ENCODE measurements at regions not wholly inside any gene's neighbourhood (a gene's known extent, or its start where the extent isn't known, plus 50 kb on each side); places are given as distances from the start of the nearest gene placed in this dataset.
"Not testable (repeated sequence)": the region's sequence is repeated elsewhere in the genome, so short reads cannot be mapped to it uniquely, and the experiment has no call there.

DNA sequence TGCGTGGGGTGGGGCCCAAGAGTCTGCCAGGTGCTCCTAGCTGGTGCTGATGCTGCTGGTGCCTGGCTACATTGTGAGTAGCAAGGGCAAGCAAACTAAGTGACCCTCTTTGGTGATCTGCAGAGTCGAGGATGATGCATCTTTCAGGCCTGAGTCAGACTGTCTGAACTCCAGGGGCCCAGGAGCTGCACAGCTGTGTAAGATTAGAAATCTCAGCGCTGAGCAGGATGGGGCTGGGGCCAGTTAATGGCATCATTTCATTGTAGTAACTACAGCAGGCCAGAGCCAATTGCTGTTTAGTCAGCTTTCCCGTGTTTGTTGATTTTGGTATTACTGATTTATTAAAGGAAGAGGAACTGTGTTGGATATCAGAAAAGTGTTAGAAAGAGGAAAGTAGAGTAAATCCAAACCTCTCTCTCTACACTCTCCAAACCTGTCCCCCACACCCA lies 365.2 kb downstream of the PAX1 start:
- no peak for DNase-seq (ENCODE audit: low spot score)

DNA sequence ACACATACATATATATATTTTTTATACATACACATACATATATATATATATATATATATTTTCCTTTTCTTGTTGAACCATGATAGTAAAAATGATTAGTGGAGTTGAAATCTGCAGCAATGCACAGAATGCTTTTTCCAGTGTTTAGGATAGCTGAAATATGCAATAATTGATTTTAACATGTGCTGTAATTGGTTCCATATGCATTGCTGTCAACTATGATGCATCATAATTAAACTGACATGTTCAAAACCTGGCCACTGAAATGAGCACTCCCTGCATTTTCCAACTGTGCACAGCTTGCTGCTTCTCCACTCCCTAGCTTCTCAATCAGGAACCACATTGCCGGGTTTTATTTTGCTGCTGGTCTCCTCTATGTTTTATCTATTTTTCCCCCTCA lies 358.3 kb downstream of the PAX1 start:
- DNase-seq (ENCODE audit: low spot score), result no peak

DNA sequence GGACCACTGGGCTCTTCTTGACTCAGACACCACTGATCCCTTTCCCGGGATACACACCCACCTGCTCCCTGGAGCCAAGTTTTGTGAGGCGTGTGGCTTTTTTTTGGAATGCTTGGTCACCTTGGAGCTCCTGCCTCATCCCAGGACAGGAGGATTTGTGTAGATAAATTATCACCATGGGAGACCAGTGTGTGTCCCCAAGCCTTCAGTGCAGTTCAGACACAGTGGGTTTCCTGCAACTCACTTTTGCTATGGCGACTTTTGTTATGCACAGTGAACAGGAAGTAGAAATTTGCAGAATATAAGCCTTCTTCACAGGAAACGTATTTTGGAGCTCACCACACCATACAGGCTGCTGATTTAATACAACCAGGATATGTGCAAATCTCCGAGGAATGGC lies 357.4 kb downstream of the PAX1 start:
- DNase-seq (ENCODE audit: low spot score), result no peak

DNA sequence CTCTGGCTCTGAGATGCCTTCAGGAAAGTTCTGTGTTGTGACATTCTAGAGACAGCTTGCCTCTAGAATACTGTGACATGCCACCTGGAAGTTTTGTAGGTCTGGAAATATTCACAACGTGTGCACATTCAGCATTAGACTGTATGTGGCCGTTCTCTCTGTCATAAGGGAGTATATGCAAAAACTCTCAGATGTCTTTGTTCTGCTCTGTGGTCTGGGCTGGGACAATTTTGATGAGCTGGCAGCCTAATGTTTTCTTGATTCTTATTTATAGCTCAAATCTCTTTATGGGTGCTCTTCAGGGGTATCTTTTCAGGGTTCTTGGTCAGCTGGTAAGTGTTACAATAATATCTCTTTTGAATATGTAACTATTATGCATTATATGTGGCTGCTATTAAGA lies 355.1 kb downstream of the PAX1 start:
- DNase-seq (ENCODE audit: low spot score), result no peak

DNA sequence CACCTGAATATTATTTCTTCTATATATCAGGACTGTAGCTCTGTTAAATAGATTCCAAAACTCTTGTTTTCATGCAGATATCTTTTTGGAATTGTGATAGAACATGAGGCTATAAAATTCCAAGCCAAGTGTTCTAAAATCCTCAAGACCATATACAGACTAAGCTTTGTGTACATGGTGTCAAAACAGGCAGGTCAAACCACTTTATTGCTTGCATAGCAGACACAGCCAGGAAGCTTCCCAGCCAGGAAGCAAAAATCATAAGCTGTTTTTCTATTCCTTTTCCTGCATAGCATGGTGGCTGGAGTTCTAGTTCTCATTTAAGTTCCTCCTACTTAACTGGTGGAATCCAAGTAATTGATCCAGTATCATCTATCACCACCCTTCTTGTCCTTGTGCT lies 353.3 kb downstream of the PAX1 start:
- DNase-seq (ENCODE audit: low spot score), result no peak

DNA sequence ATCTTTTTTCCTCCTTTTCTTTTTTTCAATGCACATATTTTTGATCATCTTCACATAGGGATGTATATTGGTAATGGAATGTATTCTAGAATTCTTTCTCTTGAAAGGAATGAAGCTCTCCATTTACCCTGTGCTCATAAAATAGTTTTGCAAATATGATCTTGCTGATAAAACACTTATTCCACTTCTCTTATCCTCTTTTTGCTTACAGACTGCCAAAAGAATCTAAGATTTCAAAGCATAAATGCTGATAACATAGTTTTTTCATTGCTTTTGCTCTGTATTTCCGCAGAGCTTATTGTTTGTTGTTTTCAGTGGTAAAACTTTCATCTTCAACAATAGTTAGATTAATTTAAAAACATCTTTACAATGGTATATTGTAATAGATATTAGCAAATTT lies 350.5 kb downstream of the PAX1 start:
- no peak for DNase-seq (ENCODE audit: low spot score)

DNA sequence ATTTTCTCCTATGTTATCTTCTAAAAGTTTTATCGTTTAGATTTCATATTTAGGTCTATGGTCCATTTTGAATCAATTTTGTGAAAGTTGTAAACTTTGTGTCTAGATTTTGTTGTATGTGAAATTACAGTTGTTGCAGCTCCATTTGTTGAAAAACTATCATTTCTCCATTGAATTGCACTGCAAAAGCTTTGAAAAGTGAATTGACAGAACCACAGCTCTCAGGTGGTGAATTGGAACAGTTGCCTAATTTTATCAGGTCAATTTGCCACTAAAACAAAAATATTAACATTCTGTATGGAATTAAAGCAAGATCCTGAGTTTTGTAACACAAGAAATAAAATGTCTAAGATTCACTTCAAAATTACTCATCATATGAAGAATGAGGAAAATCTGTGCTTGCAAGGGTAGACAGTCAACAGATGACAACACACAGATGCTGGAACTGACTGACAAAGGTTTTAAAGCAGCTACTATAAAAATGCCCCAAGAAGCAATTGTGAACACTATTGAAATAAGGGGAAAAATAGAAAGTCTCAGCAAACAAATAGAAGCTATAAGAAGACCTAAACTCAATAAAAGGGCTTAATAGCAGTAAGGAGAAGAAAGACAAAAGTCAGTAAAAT lies 346.7 kb downstream of the PAX1 start:
- no peak for DNase-seq (ENCODE audit: low spot score)

DNA sequence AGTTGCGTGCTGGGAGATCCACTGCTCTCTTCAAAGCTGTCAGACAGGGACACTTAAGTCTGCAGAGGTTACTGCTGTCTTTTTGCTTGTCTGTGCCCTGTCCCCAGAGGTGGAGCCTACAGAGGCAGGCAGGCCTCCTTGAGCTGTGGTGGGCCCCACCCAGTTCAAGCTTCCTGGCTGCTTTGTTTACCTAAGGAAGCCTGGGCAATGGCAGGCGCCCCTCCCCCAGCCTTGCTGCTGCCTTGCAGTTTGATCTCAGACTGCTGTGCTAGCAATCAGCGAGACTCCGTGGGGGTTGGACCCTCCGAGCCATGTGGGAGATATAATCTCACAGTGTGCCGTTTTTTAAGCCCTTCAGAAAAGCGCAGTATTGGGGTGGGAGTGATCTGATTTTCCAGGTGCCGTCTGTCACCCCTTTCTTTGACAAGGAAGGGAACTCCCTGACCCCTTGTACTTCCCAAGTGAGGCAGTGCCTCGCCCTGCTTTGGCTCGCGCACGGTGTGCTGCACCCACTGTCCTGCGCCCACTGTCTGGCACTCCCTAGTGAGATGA lies 340.6 kb downstream of the PAX1 start:
- not testable (repeated sequence) for DNase-seq (ENCODE audit: low spot score)

DNA sequence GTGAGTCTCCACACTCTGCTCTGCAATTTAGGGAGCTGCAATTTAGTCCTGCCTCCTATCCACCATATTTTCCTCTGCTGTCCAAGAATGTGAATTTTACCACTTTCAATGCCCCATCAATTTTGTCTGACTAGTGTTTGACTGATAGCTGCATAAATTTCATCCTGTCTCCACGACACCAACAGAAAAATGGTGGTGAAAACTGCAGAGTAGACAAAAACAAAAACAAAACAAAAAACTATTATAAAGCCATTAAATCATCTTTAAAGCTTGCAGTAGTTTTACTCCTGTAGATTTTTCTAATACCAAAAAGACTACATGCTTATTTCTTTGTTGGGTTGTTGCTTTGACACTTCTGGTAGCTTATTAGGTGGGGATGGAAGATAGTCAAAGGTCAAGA lies 322.0 kb downstream of the PAX1 start:
- no peak for DNase-seq (ENCODE audit: low spot score)

DNA sequence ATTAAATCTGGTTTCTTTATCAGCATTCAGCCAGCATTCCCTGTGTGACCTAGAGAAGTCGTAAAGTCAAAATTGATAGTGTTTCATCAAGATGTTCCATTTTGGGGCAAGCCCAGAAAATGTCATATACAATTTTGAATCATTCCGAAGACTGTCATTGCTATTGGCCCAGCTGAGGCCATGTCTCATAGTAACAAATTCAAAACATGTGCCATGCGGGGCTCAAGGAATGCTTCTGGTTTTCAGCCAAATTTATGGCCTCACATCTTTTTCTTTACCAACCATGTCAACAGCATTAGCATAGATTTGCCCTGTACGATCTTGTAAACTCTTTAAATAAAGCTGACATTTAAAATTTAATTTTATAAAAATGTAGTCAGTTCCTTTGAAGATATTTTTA lies 314.7 kb downstream of the PAX1 start:
- no peak for DNase-seq (ENCODE audit: low spot score)

DNA sequence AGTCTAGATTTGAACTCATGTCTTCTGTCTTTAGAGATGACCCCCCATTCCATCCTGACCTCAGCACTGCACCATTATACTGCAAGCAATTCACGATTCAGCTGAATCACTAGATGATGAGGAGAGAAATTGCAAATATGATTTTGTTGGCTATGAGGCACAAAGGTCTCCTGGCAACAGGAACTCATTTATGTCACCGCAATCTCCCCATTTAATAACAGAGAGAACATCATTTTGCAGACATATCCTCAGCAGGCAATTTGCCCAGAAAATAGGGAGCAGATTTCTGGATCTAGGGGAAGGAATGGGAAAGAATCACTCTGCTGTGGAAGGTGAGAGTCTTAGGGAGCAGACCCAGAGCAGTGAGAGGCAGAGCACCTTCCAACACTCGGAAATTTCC lies 303.0 kb downstream of the PAX1 start:
- DNase-seq (ENCODE audit: low spot score), result no peak

DNA sequence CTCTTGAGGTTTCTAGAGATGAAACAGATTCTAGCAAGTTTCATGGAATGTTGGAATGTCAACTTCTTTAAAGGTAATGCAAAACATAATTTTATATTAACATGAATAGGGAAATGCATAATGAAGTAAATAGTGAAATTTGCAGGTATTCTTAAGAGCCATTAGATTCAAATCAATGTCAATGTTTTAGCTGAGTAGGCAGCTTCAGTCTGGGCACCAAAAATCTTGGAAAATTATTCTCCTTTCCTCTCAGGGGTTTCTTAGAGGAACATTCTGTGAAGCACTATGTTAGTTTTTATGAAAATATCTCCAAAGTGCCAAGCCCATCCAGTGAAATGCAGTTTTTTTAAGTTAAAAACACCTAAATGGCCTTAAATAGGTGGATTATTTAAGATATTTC lies 300.8 kb downstream of the PAX1 start:
- DNase-seq (ENCODE audit: low spot score), result no peak

DNA sequence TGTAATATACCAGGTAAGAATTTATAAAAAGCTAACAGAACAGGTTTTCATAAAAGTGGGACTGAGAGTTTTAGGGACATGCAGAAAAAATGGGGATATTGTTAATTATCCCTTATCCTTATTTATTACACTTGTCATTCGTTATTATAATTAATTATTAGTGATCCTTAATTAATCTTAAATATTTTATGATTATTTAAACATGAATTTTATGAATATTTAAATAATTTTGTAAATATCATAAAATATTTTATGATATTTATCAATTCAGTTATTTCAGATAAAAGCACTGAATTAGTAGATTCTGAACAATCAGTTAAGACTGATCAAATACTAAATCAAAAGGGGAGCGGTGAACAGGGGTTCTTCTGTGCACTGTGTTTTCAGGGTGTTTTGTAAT lies 300.1 kb downstream of the PAX1 start:
- no peak for DNase-seq (ENCODE audit: low spot score)

DNA sequence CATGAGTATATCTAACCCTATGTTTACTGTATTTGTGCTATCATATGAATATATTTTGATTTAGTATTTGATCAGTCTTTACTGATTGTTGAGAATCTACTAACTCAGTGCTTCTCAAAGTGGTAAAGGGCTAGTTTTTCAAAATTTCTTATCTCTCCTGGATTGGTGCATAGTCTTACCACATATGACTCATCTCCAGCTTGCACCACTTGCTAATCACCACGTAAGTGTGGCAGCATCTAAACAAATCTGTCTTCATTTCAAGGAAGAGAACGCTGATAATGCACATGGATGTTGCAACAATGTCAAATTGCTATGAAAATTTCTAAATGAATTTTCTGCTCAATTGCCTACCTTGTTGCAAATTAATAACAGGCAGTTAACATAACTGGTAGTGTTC lies 299.5 kb downstream of the PAX1 start:
- DNase-seq (ENCODE audit: low spot score), result no peak

DNA sequence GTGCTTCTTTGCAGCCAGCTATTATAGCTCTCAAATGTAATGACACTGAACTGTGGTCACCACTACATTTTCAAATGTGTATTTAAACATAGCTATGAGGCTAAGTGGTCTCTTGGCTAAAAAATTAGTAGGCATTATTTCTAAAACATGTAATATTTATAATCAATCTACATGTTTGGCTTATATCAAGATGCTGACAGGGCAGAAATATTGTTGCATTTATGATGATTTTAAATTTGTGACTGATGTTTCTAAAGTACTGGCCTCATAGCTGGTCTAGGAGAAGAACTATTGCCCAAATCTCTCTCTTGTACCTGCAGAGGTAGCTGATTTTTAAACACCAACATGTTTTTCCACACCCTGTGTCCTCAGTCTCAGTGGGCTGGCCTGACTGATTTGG lies 298.2 kb downstream of the PAX1 start:
- DNase-seq (ENCODE audit: low spot score), result no peak

DNA sequence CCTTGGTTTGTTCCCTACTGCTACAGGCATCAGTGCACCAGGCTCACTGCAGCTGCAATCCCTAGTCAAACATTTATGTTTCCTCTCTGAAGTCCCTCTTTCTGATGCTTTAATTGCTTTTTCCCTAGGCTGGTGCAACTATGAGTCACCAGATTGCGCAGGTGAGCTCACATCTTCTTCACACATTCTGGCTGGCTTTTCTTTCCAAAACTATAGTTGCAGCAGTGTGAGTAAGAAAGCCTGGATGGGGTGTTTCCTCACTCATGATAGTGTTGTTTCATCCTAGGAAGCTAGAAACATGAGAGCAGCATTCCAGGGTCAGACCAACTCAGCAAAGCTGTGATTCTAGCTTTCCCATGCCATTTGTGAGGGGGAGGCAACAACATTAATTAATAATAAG lies 296.4 kb downstream of the PAX1 start:
- no peak for DNase-seq (ENCODE audit: low spot score)

DNA sequence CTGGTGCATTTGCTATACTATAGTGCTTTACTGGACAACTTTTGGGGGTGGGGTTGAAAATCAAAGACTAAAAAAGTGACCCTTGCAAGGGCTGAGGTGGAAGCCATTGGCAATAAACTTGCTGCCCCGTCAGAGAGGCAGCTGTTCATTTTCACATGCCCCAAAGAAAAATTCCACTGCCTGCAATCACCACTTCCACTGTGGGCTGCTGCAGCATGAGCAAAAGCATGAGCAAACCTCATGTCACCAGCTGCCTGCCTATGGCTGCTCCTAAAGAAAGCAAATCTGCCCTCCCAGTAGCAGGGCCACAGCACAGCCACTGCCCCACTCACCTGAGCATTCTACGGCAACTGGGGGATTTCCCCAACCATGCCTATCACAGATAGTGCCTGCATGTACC lies 290.0 kb downstream of the PAX1 start:
- DNase-seq (ENCODE audit: low spot score), result no peak

DNA sequence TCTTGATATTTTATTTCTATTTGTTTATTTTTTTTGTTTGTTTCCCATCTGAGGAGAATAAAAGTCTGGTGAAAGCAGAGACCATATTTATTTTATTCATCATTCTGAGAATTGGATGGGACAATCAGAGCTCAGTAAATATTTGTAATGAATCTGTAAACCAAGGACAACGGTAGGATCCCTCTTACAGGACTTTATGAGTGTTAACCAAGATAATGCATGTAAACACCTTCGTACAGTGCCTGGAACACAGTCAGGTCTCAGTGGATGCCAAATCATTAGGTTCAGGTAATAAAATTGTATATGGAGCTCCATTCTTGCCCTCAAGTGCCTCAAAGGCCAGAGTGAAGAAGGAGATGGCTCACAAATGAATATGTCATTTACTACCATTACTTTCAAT lies 288.7 kb downstream of the PAX1 start:
- no peak for DNase-seq (ENCODE audit: low spot score)

DNA sequence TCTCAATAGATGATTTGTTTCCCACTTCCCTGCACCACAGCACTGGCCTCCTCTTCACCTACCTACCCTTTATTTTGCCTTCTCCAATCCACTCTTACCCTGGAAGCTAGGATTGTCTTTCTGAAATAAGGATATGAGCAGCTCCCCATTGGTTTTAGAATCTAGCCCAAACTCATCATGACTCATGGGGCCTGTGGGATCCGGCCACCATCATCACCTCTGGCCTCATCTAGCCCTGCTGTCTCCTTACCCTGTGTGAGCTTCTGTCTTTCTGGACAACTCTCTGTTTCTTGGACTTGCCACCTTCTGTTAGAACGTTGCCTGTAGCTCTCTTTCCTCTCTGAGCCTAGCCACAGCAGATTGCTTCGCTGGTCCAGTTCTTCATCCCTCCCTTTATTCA lies 277.1 kb downstream of the PAX1 start:
- DNase-seq (ENCODE audit: low spot score), result no peak

DNA sequence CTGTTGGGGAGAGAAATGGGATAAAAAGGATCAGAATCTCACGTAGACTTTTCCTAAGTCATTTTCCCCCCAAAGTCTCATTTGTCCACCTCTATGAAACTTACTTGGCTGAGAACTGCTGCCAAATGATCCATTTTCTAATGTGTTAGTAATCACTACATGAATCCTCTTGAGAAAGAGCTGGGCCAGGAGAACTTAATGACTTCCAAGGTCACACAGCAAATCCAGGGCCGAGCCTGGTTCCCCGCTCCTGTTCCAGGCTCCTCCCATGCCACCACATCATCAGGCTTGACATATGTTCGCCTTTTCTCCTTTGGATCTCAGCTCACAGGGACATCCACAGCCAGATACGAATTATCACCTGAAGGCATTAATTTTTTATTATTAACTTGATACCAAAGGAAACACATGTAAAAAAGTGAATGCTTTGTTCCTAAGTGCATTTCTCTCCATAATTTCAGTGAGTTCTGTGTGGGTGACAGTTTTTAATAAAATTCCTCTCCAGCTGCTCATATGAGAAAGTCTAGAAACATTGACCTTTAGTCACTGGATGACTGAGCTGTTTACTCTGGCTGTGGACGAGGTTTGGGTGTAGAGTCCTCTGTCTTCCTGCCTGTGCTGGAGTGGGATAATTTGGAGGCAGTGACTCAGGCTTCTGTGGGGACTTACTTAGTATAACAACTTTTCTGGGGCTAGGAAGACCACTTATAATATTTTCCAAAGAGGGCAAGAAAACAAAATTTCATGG lies 276.3 kb downstream of the PAX1 start:
- no peak for DNase-seq (ENCODE audit: low spot score)

DNA sequence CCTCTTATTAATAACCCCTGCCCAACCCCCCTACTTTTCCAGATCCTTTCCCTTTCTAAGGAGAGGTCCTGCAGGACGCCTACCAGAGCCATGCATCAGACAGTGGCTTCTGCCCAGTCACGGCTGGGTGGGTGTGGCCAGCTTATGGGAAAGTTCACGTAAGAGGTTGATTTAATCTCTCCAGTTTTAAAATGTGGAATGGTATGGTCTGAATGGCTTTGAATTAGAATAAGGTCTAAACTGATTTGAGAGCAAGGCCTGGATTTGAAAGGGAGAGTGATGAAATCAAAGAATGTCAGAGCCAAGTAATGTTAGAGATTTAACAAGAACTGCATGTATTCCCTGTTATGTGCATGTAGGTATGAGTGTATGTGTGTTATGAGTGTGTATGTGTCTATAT lies 275.7 kb downstream of the PAX1 start:
- no peak for DNase-seq (ENCODE audit: low spot score)

DNA sequence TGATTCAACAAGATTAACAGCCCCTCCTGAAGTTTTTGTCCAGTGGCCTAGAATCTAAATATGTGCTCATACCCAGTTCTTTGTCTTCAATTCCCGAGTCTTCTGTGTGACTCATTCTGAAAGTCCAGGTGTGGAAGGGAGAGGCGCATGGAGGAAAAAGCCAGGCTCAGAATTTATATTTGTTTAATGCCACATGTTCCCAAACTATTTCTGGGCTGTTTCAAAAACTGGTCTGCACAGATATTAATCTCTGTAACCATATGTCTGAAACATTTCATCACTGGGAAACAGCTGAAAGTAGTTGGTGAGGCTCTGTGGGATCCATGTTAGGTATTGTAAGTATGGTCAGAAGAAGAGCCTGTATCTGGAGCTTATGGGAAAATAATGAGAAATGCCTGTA lies 266.0 kb downstream of the PAX1 start:
- no peak for DNase-seq (ENCODE audit: low spot score)

DNA sequence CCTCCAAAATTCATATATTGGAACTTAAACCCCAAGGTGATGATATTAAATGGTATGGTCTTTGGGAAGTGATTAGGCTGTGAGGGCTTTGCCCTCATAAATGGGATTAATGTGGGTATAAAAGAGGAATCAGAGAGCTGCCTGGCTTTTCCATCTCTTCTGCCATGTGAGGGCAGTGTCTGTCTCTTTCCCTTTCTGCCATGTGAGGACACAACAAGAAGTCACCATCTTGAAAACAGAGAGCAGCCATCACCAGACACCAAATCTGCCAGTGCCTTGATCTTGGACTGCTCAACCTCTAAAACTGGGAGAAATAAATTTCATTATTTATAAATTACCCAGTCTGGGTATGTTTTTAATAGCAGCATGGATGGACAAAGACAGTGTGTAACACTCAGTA lies 263.0 kb downstream of the PAX1 start:
- DNase-seq (ENCODE audit: low spot score), result no peak

DNA sequence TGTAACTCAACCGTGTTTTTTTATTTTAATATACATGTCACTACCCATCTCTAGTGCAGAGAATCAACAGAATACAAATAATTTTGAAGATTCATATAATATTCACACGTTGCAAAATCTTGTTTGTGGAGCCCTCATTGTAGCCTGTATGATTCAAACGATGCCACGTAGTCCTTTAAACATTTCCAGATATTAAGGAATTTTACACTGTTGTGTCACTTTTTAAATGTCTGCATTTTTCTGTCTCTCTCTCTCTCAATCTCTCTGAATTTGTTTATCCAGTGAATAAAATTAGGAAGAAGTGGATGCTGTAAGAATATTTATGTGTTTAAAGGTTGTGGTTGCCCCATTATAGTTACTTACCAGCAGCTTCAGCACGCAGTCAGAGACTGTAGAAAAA lies 262.0 kb downstream of the PAX1 start:
- no peak for DNase-seq (ENCODE audit: low spot score)

Data from ecto neural progenitor cell (in vitro differentiated cells).